ENCODE measurements at regions not wholly inside any gene's neighbourhood (a gene's known extent, or its start where the extent isn't known, plus 50 kb on each side); places are given as distances from the start of the nearest gene placed in this dataset.

DNA sequence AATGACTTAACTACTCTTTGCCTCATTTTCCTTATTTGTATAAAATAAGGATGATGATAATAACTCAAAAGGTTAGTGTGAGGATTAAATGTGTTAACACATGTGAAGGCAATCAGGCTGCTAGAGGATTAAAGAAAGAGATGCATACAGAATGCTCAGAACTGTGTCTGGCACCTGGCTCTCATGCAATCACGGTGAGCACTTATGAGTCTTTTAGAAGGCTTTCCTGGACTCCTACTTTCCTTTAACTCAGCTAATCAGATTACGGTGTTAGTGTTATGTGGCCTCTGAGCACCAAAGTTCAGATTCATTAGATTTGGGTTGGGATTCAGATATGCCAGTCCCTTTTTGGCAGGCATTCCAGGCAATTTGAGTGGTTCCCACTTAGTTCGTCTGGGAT, 311.6 kb upstream of the USP24 start:
- DNase-seq (ENCODE audit: low spot score) (no peak), FAIRE-seq (no peak), ATAC-seq (no peak)
- in situ Hi-C loops (cut with HindIII; ENCODE audit: extremely low pct_ligation_motif_present, low pct_unique_long_range_greater_than_20kb), result no loop called here
- Histone ChIP-seq H3K27me3 (ENCODE audit: control insufficient read depth in 1 of 2, insufficient read depth in 2 of 2, low read length in 2 of 2) (no peaks in the 10 kb centered on the region), H3K9ac (ENCODE audit: insufficient read depth, low read depth, low read length) (no peak overlapping the region), H4K20me1 (ENCODE audit: insufficient read depth, low read length) (no peaks in the 10 kb centered on the region), H3K4me1 (ENCODE audit: insufficient read depth, low read length) (peaks cover 85% of the 10 kb centered on the region), H3K9me3 (ENCODE audit: low read length) (no peaks in the 10 kb centered on the region), H3K4me2 (ENCODE audit: low read depth, low read length) (no peak overlapping the region), H3K4me3 (replicated peaks in 1 of 3; ENCODE audit: insufficient read depth in 1 of 3, low read depth in 2 of 3, low read length in 3 of 3) (no peak overlapping the region), H2AFZ (ENCODE audit: low read length) (no peak overlapping the region), H3K36me3 (replicated peaks in 1 of 2; ENCODE audit: control insufficient read depth in 1 of 2, insufficient read depth in 2 of 2, low read length in 2 of 2) (no peaks in the 10 kb centered on the region), H3K27ac (ENCODE audit: extremely low read length, insufficient read depth, low read length) (no peak overlapping the region), H3K79me2 (ENCODE audit: insufficient read depth, low read length) (no peaks in the 10 kb centered on the region)
- TF ChIP-seq, protein P1, sequence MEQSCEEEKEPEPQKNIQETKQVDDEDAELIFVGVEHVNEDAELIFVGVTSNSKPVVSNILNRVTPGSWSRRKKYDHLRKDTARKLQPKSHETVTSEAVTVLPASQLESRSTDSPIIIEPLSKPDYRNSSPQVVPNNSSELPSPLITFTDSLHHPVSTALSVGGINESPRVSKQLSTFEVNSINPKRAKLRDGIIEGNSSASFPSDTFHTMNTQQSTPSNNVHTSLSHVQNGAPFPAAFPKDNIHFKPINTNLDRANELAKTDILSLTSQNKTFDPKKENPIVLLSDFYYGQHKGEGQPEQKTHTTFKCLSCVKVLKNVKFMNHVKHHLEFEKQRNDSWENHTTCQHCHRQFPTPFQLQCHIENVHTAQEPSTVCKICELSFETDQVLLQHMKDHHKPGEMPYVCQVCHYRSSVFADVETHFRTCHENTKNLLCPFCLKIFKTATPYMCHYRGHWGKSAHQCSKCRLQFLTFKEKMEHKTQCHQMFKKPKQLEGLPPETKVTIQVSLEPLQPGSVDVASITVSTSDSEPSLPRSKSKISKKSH (CRISPR knock-in tag; IDR thresholded peaks at IDR 0.05; ENCODE audit: borderline replicate concordance), result no peak
- no peak for TF ChIP-seq TCF7 (IDR thresholded peaks at IDR 0.05; ENCODE audit: low read depth)
- POLR2A ChIA-PET, result no interaction called here
- 71% methylated on average over 3 of the region's 3 CpGs for WGBS (ENCODE audit: low lambda C conversion rate)
- intact Hi-C loops (cut with micrococcal nuclease; ENCODE audit: unreplicated experiment), result no loop called here
- CTCF ChIA-PET (ENCODE audit: low intra/inter-chr PET ratio, low total read pairs), result no interaction called here
- no TSS peak for BruUV-seq (replicated peaks)

DNA sequence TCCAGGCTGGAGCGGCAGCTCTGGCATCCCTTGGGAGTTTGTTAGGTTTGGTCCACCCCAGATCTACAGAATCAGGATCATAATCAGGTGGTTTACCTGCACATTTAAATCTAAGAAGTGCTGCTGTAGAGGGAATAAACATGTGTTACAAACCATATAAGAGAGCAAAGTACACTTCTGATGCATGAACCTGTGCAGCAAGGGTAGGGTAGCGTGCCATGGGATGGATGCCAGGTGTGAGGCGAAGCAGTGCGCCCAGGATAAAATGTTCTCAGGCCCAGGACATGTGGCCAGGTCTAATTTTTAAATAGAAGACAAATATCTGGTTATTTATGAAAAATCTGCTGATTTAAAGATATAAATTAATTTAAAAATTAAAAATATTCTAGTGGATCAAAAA, 308.8 kb upstream of the USP24 start:
- WGBS (ENCODE audit: low lambda C conversion rate), result 99% methylated on average over 4 of the region's 4 CpGs
- CTCF ChIA-PET (ENCODE audit: low intra/inter-chr PET ratio, low total read pairs), result no interaction called here
- TF ChIP-seq, protein P2, sequence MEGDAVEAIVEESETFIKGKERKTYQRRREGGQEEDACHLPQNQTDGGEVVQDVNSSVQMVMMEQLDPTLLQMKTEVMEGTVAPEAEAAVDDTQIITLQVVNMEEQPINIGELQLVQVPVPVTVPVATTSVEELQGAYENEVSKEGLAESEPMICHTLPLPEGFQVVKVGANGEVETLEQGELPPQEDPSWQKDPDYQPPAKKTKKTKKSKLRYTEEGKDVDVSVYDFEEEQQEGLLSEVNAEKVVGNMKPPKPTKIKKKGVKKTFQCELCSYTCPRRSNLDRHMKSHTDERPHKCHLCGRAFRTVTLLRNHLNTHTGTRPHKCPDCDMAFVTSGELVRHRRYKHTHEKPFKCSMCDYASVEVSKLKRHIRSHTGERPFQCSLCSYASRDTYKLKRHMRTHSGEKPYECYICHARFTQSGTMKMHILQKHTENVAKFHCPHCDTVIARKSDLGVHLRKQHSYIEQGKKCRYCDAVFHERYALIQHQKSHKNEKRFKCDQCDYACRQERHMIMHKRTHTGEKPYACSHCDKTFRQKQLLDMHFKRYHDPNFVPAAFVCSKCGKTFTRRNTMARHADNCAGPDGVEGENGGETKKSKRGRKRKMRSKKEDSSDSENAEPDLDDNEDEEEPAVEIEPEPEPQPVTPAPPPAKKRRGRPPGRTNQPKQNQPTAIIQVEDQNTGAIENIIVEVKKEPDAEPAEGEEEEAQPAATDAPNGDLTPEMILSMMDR (CRISPR knock-in tag; IDR thresholded peaks at IDR 0.05), result no peak
- no peak for TF ChIP-seq HDAC2 (CRISPR knock-in tag; IDR thresholded peaks at IDR 0.05)
- TF ChIP-seq KAT2B (IDR thresholded peaks at IDR 0.05; ENCODE audit: borderline replicate concordance, low read depth, low read length), result no peak
- TF ChIP-seq, protein P3, sequence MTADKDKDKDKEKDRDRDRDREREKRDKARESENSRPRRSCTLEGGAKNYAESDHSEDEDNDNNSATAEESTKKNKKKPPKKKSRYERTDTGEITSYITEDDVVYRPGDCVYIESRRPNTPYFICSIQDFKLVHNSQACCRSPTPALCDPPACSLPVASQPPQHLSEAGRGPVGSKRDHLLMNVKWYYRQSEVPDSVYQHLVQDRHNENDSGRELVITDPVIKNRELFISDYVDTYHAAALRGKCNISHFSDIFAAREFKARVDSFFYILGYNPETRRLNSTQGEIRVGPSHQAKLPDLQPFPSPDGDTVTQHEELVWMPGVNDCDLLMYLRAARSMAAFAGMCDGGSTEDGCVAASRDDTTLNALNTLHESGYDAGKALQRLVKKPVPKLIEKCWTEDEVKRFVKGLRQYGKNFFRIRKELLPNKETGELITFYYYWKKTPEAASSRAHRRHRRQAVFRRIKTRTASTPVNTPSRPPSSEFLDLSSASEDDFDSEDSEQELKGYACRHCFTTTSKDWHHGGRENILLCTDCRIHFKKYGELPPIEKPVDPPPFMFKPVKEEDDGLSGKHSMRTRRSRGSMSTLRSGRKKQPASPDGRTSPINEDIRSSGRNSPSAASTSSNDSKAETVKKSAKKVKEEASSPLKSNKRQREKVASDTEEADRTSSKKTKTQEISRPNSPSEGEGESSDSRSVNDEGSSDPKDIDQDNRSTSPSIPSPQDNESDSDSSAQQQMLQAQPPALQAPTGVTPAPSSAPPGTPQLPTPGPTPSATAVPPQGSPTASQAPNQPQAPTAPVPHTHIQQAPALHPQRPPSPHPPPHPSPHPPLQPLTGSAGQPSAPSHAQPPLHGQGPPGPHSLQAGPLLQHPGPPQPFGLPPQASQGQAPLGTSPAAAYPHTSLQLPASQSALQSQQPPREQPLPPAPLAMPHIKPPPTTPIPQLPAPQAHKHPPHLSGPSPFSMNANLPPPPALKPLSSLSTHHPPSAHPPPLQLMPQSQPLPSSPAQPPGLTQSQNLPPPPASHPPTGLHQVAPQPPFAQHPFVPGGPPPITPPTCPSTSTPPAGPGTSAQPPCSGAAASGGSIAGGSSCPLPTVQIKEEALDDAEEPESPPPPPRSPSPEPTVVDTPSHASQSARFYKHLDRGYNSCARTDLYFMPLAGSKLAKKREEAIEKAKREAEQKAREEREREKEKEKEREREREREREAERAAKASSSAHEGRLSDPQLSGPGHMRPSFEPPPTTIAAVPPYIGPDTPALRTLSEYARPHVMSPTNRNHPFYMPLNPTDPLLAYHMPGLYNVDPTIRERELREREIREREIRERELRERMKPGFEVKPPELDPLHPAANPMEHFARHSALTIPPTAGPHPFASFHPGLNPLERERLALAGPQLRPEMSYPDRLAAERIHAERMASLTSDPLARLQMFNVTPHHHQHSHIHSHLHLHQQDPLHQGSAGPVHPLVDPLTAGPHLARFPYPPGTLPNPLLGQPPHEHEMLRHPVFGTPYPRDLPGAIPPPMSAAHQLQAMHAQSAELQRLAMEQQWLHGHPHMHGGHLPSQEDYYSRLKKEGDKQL (CRISPR knock-in tag; IDR thresholded peaks at IDR 0.05; ENCODE audit: low read depth), result no peak
- TF ChIP-seq FIP1L1 (IDR thresholded peaks at IDR 0.05; ENCODE audit: borderline replicate concordance, insufficient read depth, low read depth, low read length), result no peak
- TF ChIP-seq HDAC1 (CRISPR knock-in tag; IDR thresholded peaks at IDR 0.05), result no peak
- TF ChIP-seq, protein P4, sequence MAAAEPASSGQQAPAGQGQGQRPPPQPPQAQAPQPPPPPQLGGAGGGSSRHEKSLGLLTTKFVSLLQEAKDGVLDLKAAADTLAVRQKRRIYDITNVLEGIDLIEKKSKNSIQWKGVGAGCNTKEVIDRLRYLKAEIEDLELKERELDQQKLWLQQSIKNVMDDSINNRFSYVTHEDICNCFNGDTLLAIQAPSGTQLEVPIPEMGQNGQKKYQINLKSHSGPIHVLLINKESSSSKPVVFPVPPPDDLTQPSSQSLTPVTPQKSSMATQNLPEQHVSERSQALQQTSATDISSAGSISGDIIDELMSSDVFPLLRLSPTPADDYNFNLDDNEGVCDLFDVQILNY (CRISPR knock-in tag; conservative IDR thresholded peaks at IDR 0.05), result no peak

More for the DNA sequence above, 308.8 kb upstream of the USP24 start:
- POLR2A ChIA-PET, result interaction anchor here (1.7 kb wide), 1 partner anchor 95 kb away, joined by 4 read pairs; no protein-coding TSS in a partner anchor
- Histone ChIP-seq H3K9ac (ENCODE audit: insufficient read depth, low read depth, low read length) (no peak overlapping the region), H3K9me3 (ENCODE audit: low read length) (no peaks in the 10 kb centered on the region), H3K36me3 (replicated peaks in 1 of 2; ENCODE audit: control insufficient read depth in 1 of 2, insufficient read depth in 2 of 2, low read length in 2 of 2) (no peaks in the 10 kb centered on the region), H3K4me1 (ENCODE audit: insufficient read depth, low read length) (peaks cover 58% of the 10 kb centered on the region), H3K79me2 (ENCODE audit: insufficient read depth, low read length) (no peaks in the 10 kb centered on the region), H3K27ac (ENCODE audit: extremely low read length, insufficient read depth, low read length) (no peak overlapping the region), H3K4me3 (replicated peaks in 1 of 3; ENCODE audit: insufficient read depth in 1 of 3, low read depth in 2 of 3, low read length in 3 of 3) (no peak overlapping the region), H4K20me1 (ENCODE audit: insufficient read depth, low read length) (no peaks in the 10 kb centered on the region), H3K4me2 (ENCODE audit: low read depth, low read length) (no peak overlapping the region), H2AFZ (ENCODE audit: low read length) (no peak overlapping the region), H3K27me3 (ENCODE audit: control insufficient read depth in 1 of 2, insufficient read depth in 2 of 2, low read length in 2 of 2) (no peaks in the 10 kb centered on the region)
- BruUV-seq (replicated peaks), result no TSS peak
- DNase-seq (ENCODE audit: low spot score) (no peak), ATAC-seq (no peak), FAIRE-seq (no peak)
- intact Hi-C loops (cut with micrococcal nuclease; ENCODE audit: unreplicated experiment) (no loop called here), in situ Hi-C loops (cut with HindIII; ENCODE audit: extremely low pct_ligation_motif_present, low pct_unique_long_range_greater_than_20kb) (no loop called here)
